Right forelimb (tissue), 1 donor: ENCODE measurements at regions not wholly inside any gene's neighbourhood (a gene's known extent, or its start where the extent isn't known, plus 50 kb on each side); places are given as distances from the start of the nearest gene placed in this dataset.

Experiments used
- DNase-seq: peaks from one replicate; pipeline ENCODE4 v3.0.0-alpha.2; 2018

GRCh38 chr15:96747291-96747690 lies 416.8 kb downstream of the NR2F2 start:
- no peak for DNase-seq

DNA sequence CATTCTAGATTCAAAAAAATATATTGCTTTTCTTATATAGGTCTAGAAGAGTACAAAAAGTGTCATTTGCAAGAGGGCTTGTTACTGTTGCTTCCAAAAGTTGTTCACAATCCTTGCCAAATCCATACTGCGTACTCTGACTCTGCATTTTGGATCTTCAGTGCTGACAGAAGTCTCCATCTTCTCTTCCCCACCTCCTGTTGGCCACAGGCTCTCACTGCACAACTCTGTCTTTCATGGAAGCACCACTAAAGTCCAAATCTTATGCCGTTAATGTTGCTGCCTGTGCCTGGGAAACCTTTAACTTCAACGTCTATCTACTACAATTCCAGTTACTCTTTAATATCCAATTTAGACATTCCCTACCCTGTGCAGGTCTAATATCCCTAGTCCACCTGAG lies 419.9 kb downstream of the NR2F2 start:
- no peak for DNase-seq

DNA sequence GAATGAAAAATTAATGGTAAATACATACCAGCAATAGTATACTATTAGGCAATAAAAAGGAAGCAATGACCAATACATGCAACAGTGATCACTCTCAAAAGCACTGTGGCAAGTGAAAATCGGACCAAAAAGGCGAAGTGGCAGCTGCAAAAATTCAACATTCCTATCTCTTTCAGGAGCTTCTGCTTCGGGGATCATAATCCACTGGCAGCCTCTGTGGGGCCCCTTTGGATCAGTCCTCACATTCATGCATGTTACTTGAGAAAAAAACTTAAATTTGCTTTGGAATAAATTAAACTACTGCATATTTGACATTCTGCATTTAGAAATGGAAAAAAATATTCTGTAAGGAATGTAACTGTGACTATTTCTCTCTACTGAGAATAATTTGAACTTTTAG lies 425.6 kb downstream of the NR2F2 start:
- no peak for DNase-seq

DNA sequence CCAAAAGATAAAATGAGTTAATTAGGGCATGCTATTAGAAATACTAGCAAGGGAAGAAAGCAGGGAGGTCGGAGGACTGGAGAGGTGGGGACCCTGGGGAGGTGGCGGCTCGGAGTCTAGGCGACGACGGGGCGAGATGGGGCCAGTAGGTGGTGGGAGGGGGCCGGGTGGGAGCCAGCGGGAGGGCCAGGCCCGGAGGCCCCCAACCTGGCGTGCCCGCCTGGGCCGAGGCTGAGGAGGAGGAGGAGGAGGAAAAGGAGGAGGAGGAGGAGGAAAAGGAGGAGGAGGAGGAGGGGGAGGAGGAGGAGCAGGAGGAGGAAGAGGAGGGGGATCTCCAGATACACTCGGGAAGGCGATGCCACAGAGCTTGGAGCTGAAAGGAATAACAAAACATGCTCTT lies 426.2 kb downstream of the NR2F2 start:
- no peak for DNase-seq

DNA sequence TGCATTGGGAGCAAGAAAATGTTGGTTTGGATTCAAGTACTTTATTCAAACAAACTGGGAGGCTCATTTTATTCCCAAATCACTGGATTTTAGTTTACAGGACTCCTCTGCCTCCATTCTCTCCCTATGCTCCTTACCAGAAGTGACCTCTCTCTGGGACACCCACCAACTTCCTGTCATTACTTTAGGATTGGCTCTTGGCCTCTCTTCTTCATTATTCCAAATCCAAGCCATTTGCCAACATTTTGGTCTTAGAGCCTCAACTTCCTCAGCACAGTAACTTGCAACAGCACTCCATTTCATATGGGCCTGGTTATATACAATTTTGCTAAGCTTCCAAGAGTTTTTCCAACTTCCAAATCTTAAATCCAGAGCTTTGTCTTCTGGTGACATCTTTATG lies 432.1 kb downstream of the NR2F2 start:
- no peak for DNase-seq

GRCh38 chr15:96764501-96764900 lies 434.0 kb downstream of the NR2F2 start:
- DNase-seq, result no peak

- DNase-seq, result no peak
These were observed 434.4 kb downstream of the NR2F2 start for GRCh38 chr15:96764946-96765345.

DNA sequence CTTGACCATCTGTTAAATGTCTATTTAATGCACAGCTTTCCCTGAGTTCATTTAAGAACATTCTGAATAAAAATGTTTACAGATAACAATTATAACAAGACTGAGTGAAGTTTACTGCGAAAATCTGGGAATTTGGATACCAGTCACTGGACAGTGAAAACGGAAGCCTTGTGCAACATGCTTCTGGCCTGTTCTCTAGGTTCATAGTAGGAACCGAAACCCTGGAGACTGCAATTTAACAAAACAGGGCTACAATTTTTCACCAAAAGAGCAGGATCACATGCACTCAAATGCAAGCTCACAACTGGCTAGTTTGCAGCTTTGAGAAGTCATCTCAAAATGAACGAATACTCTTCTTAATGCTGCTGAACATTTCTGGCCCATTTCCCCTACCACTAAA lies 435.9 kb downstream of the NR2F2 start:
- DNase-seq, result no peak

- DNase-seq, result no peak
These were observed 437.4 kb downstream of the NR2F2 start for GRCh38 chr15:96767703-96768434.

GRCh38 chr15:96768435-96768789 lies 437.9 kb downstream of the NR2F2 start:
- no peak for DNase-seq

DNA sequence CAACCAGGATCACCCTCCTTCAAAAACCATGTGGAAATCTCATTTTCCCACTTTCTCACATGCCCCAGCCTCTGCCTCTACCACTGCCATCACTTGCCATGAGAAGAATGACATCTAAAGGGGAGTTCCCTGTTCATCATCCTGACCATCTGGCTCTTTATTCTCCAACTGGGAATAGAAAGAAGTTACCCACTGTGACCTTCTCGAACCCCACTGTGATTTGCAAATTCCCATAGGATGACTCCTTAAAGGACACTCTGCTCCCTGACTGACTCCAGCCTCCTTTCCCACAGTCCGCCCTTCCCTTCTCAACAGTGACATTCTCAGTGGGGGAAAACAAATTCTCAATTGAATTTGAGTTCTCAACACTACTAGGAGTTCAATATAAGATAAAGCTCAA lies 440.5 kb downstream of the NR2F2 start:
- DNase-seq, result no peak

DNA sequence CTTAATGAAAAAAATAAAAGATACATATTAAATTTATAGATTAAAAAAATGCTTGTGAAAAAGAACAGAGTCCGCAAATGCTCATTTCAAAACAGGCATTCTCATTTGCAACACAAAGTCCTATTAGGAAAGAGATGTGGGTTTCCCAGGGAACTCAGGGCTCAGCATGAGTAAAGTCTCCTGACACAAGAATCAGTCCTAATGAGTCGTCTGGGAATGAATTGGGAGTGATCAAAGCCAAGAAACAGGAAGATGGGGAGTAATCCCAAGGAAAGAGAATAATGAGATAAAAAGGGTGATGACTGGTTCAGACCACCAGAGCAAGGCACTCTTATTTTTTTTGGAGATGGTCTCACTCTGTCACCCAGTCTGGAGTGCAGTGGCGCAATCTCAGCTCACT lies 443.7 kb downstream of the NR2F2 start:
- no peak for DNase-seq

DNA sequence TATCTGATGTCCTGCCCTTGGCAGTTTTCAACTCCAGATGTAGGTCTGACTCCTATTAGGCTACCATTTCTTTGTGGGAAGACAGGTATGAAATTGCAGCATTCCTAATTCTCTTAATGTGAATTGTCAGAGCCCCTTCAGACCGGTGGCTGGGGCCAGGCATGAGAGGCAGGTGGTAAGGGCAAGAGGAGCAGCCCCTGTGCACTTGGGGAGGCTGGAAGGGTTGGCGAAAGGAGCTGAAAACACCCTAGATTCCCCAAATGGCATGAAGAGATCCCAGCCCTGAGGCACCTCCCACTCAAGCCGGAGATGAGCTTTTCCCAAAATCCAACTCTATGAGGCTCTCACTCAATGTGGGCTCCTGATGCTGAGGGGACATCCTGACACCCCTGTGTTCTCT lies 453.2 kb downstream of the NR2F2 start:
- no peak for DNase-seq

DNA sequence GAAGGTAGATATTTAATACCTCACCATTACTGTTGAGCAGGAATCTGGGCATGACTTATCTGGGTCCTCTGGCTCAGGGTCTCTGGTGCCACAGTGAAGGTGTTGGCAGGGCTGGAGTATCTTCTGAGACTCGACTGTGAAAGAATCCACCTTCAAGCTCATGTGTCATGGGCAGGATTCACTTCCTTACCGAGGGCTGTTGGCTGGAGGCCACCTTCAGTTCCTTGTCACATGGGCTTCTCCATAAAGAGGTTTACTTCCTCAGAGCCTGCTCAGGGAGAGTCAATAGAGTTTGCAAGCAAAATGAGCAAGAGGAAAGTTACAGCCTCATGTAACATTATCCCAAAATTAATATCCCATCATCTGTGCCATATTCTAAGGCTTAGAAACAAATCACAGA lies 459.5 kb downstream of the NR2F2 start:
- no peak for DNase-seq

DNA sequence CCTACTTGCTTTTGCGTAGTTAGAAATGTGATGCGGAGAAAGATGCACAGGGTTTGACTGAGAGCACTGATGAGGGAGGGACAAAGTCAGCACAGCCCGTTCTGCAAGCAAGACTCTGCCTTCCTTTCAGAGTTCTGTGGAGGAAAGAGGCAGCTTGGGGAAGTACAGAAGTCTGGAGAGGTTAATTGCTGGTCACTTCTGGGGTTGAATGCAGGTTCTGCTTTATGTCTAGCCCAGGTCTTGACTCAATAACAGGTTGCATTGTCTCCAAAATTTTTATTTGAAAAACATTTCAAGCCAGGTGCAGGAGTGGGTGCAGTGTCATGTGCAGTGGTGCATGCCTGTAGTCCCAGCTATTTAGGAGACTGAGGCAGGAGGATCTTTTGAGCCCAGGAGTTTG lies 461.7 kb downstream of the NR2F2 start:
- no peak for DNase-seq

DNA sequence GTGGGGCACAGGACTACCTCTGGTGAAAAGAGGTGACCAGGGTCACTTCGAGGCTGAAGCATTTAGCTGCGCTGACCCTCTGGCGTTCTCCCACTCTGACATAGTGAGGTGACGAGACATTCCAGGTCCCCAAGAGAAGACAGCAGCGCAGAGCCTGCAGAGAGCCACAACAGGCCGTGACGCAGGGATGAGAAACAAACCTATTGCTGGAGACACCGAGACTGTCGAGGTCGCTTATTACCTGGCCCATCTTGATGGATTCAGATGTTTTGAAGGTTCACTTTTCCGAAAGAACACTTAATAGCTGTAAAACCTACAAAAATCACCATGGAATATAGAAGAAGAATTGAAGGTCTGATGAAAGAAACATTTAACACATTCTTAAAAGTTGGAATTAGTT lies 466.3 kb downstream of the NR2F2 start:
- DNase-seq, result no peak

GRCh38 chr15:96801576-96802150 lies 471.2 kb downstream of the NR2F2 start:
- no peak for DNase-seq

DNA sequence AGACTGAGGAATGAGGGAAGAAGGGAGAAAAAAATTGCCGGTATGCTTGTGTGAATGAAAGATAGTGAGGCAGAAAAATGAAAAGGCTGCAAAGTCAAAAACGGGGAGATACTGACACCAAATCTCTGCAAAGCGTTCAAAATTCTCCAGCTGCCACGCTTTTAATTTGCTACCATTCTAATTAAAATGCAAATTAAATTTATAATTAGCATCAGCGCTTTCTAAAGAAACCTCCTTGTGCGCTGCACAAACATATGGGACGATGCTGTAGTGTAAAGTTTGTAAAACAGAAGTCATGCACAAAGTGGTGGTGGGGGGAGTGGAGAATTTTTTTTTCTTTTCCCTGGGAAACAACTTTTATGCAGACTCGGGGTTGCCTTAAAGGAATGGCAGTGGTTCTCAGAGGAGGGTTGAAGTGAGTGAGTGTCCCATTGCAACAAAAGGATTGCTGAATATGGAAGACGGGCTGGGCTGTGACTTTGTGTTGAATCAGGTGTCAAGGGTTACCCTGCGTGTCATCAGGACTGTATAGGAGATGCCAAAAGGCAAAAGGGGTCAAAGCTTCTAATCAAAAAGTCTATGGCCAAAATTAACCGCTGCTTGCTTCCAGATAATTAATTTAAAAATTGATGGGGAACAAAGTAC lies 472.2 kb downstream of the NR2F2 start:
- DNase-seq, result no peak

DNA sequence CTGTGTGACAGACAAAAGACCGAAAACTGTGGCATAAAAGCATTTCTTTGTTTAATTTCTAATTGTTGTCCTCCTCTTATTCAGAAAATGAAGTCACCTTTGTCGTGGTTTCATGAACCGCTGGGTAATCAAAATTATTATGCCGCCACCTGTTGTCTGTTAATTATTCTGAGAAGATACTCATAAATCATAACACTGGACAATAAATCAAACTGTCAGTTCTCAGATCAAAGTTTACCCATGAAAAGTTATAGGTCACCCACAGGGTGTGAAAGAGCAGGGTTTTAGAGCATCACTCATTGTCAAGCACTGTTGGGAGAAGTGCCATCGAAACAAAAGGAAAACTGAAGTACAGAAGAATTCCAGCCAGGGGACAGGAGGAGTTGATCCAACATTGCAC lies 474.3 kb downstream of the NR2F2 start:
- no peak for DNase-seq

DNA sequence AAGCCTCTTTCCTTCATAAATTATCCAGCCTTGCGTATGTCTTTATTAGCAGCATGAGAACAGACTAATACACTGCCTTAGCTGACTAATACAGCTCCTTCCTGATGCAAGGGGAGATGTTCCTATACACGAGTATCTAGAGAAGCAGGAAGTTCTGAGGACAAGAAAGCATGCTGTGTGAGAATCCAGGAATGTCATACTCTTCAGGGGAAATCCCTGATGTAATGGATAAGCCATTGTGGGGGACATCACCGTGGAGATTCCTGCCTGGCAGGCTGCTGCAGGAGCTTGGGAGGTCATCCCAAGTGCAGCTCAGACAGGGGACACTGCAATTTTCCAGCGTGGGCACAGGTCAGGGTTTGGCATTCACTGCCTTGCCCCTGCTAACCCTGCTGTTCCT lies 476.9 kb downstream of the NR2F2 start:
- DNase-seq, result no peak

- no peak for DNase-seq
These were observed 487.4 kb downstream of the NR2F2 start for GRCh38 chr15:96817900-96818299.

DNA sequence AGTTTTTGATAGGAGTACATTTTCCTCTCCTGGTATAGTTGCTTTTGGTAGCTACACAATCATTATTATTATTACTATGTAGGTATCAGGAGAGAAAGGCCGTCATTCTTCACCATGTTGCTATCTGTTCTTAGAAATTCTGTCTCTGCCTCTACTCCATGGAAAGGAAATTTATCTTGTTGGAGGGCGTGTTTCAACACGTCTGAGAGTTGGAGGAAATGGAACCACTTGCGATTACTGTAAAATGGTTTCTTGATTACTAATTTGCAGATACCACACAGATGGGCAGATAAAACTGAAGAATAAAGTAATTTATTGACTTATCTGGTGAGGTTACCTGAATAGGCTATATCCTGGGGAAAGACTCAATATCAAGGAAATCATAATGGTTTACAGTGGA lies 488.4 kb downstream of the NR2F2 start:
- DNase-seq, result no peak

DNA sequence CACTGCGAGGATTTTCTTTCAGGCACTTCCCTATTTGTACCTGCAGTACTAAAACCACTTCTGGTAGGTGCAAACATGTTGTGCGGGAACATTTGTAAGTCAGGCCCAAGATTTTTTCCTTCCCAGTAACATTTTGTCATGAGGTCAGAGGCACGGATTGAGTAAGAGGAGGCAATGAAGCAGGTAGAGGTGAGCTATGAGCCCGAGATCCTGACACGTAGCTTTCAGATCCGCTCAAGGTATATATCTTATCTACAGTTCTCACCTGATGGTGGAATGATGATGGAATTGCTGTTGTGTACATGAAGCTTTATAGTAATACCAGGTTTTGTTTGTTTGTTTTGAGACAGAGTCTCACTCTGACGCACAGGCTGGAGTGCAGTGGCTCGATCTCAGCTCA lies 497.5 kb downstream of the NR2F2 start:
- DNase-seq, result no peak

GRCh38 chr15:96837241-96837970 lies 506.9 kb downstream of the NR2F2 start:
- DNase-seq, result no peak
